Endothelial cell (in vitro differentiated cells): ENCODE measurements at regions not wholly inside any gene's neighbourhood (a gene's known extent, or its start where the extent isn't known, plus 50 kb on each side); places are given as distances from the start of the nearest gene placed in this dataset.
A peak's percentile ranks its signal among the peaks of the same experiment; 100 is the strongest.

Experiments used
- DNase-seq: peaks from one replicate; pipeline ENCODE4 v3.0.0; 2021; ENCODE audit warnings: low spot score
- H3K27ac Mint-ChIP-seq: one replicate; pipeline ENCODE4 v1.8.0; 2021; ENCODE audit warnings: mixed read lengths, inconsistent platforms; ENCODE audit not compliant: unreplicated experiment
- H3K27me3 Mint-ChIP-seq: one replicate; pipeline ENCODE4 v1.8.0; 2021; ENCODE audit warnings: mild to moderate bottlenecking, moderate library complexity, mixed read lengths, inconsistent platforms; ENCODE audit not compliant: unreplicated experiment
- H3K36me3 Mint-ChIP-seq: one replicate; pipeline ENCODE4 v1.8.0; 2021; ENCODE audit warnings: mild to moderate bottlenecking, low read depth, mixed read lengths, inconsistent platforms; ENCODE audit not compliant: unreplicated experiment
- H3K4me1 Mint-ChIP-seq: one replicate; pipeline ENCODE4 v1.8.0; 2021; ENCODE audit warnings: mild to moderate bottlenecking, mixed read lengths, inconsistent platforms; ENCODE audit not compliant: unreplicated experiment
- H3K4me3 Mint-ChIP-seq: one replicate; pipeline ENCODE4 v1.8.0; 2021; ENCODE audit warnings: mild to moderate bottlenecking, mixed read lengths, inconsistent platforms; ENCODE audit not compliant: unreplicated experiment
- H3K9me3 Mint-ChIP-seq: one replicate; pipeline ENCODE4 v1.8.0; 2021; ENCODE audit warnings: mixed read lengths, inconsistent platforms; ENCODE audit not compliant: unreplicated experiment
- TF ChIP-seq, protein P1 (sequence below): fragments of 200-600 bp; sonication (generic); IDR thresholded peaks from one replicate; pipeline ENCODE4 v1.5.0; 2021; ENCODE audit warnings: antibody characterized with exemption; ENCODE audit not compliant: unreplicated experiment

DNA sequence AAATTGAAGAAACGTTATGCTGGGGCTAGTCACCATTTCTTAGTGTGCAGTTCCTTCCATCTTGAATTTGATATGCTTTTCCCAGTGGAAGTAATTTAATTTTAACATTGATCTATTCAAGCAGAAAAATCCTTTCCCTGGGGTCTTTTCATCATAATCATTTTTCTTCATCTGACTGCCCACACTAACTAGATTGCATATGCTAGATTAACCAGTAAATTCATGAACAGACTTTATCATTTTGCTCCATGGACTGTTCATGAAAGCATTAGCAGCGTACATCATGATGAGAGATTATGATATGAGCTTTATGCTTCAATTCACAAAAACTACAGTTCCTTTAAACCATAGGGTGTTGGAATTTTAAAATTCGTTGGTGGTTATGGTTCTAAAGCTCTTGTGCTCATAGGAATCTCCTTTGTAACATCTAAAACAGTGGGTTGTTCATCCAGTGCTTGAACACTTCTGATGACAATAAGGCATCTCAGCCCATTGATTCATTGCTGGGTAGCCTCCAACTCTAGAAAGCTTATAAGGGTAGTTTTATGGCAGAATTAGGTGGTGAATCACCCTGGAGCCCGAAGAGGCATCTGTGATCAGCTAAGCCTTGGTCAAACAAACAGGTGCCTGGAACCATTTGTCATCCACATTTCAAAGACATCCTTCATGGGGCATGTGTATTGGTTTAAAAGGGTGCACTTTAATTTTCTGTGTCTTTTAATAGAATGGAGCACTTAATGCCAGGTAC is 77.2 kb upstream of the NDUFV2 start:
- Mint-ChIP-seq H3K36me3 (no peaks in the 10 kb centered on the region), H3K9me3 (no peaks in the 10 kb centered on the region), H3K4me3 (no peak overlapping the region), H3K27ac (no peak overlapping the region), H3K27me3 (no peaks in the 10 kb centered on the region), H3K4me1 (no peaks in the 10 kb centered on the region)
- no peak for DNase-seq
- TF ChIP-seq, protein P1, sequence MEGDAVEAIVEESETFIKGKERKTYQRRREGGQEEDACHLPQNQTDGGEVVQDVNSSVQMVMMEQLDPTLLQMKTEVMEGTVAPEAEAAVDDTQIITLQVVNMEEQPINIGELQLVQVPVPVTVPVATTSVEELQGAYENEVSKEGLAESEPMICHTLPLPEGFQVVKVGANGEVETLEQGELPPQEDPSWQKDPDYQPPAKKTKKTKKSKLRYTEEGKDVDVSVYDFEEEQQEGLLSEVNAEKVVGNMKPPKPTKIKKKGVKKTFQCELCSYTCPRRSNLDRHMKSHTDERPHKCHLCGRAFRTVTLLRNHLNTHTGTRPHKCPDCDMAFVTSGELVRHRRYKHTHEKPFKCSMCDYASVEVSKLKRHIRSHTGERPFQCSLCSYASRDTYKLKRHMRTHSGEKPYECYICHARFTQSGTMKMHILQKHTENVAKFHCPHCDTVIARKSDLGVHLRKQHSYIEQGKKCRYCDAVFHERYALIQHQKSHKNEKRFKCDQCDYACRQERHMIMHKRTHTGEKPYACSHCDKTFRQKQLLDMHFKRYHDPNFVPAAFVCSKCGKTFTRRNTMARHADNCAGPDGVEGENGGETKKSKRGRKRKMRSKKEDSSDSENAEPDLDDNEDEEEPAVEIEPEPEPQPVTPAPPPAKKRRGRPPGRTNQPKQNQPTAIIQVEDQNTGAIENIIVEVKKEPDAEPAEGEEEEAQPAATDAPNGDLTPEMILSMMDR = no peak

DNA sequence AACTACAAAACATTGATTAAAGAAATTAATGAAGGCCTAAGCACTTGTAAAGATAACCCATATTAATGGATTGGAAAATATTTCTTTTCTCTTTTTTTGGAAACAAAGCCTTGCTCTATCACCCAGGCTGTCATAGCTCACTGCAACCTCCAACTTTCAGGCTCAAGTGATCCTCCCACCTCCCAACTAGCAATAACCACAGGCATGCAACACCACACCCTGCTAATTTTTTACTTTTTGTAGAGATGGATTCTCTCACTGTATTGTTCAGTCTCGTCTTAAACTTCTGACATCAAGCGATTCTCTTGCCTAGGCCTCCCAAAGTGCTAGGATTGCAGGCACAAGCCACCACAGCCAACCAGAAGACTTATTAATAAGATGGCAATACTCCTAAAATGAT is 73.4 kb upstream of the NDUFV2 start:
- no peaks in the 10 kb centered on the region for H3K27me3 Mint-ChIP-seq
- no peaks in the 10 kb centered on the region for H3K36me3 Mint-ChIP-seq
- no peak overlapping the region for H3K27ac Mint-ChIP-seq
- H3K4me1 Mint-ChIP-seq = no peaks in the 10 kb centered on the region
- TF ChIP-seq, protein P1 = no peak
- DNase-seq = no peak
- no peaks in the 10 kb centered on the region for H3K9me3 Mint-ChIP-seq
- no peak overlapping the region for H3K4me3 Mint-ChIP-seq

DNA sequence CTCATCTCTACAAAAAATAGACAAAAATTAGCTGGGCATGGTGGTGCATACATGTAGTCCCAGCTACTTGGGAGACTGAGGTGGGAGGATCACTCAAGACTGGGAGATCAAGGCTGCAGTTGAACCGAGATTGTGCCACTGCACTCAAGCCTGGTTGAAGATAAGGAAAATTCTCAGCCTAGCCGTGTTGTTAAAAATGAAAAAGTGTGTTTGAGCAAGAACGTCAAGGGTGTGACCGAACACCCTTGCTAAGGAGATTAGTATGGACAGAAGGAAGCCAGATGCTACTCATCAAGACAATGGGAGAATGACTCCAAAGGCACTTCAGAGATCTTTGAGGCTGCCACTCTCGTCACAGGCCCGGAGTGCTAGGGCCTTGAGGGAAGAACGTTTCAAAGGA is 70.0 kb upstream of the NDUFV2 start:
- Mint-ChIP-seq H3K4me1 (no peaks in the 10 kb centered on the region), H3K27ac (no peak overlapping the region), H3K27me3 (no peaks in the 10 kb centered on the region), H3K36me3 (no peaks in the 10 kb centered on the region), H3K4me3 (no peak overlapping the region), H3K9me3 (no peaks in the 10 kb centered on the region)
- TF ChIP-seq, protein P1 = no peak
- DNase-seq = no peak

DNA sequence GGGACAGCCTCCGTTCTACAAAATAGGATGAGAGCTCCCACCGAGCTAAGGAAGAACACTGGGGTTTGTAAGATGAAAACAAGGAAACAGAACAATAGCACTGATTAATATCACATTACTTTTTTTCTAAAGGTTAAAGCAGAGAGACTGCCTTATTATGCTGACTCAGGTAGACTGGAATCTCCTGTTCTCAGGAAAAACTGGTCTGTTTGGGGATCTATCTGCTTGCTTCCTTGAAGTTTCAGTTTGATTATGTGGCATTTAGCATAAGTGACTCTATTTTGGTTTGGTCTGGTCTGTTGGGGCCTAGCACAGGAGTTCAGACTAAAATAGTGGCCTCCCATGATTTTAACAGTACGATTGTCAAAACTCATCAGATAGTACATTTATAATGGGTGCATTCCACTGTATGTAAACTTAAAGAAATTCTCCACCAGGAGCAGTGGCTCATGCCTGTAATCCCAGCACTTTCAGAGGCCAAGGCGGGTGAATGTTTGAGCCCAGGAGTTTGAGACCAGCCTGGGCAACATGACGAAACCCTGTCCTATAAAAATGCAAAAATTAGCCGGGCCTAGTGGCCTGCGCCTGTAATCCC is 64.1 kb upstream of the NDUFV2 start:
- H3K36me3 Mint-ChIP-seq = no peaks in the 10 kb centered on the region
- H3K4me3 Mint-ChIP-seq = no peak overlapping the region
- peaks cover 13% of the 10 kb centered on the region for H3K4me1 Mint-ChIP-seq
- H3K9me3 Mint-ChIP-seq = no peaks in the 10 kb centered on the region
- TF ChIP-seq, protein P1 = no peak
- DNase-seq = no peak
- no peaks in the 10 kb centered on the region for H3K27me3 Mint-ChIP-seq
- peak overlapping the region; percentile 7 for H3K27ac Mint-ChIP-seq

DNA sequence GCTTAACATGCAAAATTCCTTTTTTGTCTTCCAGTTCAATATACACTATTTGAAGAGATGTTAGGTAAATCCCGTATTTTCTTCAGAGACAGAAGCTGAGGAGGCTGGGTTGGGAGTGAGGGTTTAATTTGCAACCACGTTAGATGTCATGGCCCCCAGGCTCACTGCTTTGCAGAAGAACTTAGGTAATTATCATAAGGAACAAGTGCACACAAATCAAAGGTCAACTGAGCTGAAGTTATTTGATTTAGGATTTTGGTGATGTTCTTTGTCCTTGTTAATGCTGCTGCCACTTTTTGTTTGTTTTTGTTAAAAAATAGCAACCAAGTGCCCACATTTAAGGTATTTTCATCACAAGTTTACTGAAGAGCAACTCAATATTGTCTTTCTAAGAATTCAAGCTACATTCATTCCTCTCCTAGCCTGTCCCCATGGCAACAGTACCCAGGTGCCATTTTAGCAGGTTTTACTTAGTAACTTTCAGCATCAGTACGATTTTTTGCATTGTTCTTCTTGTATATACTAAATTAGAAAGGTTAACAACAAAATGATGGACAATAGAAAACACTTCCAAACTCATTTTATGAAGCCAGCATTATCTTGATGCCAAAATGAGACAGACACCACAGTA is 62.9 kb upstream of the NDUFV2 start:
- no peak for DNase-seq
- Mint-ChIP-seq H3K27me3 (no peaks in the 10 kb centered on the region), H3K27ac (no peak overlapping the region), H3K4me1 (peaks cover 13% of the 10 kb centered on the region), H3K36me3 (no peaks in the 10 kb centered on the region), H3K4me3 (no peak overlapping the region), H3K9me3 (no peaks in the 10 kb centered on the region)
- TF ChIP-seq, protein P1 = no peak
